GM12878 (cell line): ENCODE measurements at regions not wholly inside any gene's neighbourhood (a gene's known extent, or its start where the extent isn't known, plus 50 kb on each side); places are given as distances from the start of the nearest gene placed in this dataset.

Experiments used
- ATAC-seq: fragments of 200-7000 bp; cut with Tn5 transposase; 3 replicates; pipeline ENCODE4 v1.9.1; 2020; ENCODE audit warnings: mild to moderate bottlenecking, moderate library complexity
- BruUV-seq: library from RNA; stranded (reverse); fragments of 400-500 nt; replicated peaks from 2 replicates; lab custom pipeline; 2021; lab: Mats Ljungman, UMichigan
- CTCF ChIA-PET: fragments of 300-600 bp; sonication (Branson Sonifier 250); formaldehyde crosslinking; extraction: SDS; loops from one replicate; lab custom pipeline; 2021; ENCODE audit warnings: inconsistent platforms; lab: Yijun Ruan, JAX
- POLR2A ChIA-PET: fragments of 350-600 bp; formaldehyde crosslinking; extraction: SDS; loops from one replicate; lab custom pipeline; 2021; ENCODE audit warnings: inconsistent platforms; lab: Charles Lee
- RAD21 ChIA-PET: fragments of 300-600 bp; sonication (Branson Sonifier 250); formaldehyde crosslinking; loops from one replicate; lab custom pipeline; 2023; ENCODE audit warnings: antibody characterized with exemption; ENCODE audit not compliant: unreplicated experiment; lab: Charles Lee
- SMC1A ChIA-PET: fragments of 300-600 bp; sonication (Branson Sonifier 250); formaldehyde crosslinking; loops from one replicate; lab custom pipeline; 2023; ENCODE audit not compliant: unreplicated experiment, uncharacterized antibody; lab: Charles Lee
- DNase-seq: peaks from one replicate; pipeline ENCODE4 v3.0.0-alpha.2; 2011; ENCODE audit warnings: low read depth, low spot score
- FAIRE-seq: peaks from 3 replicates; lab custom pipeline; 2011; peaks lifted over from hg19 to GRCh38; lab: Jason Lieb, UNC
- H2AFZ ChIP-seq: 2 replicates; pipeline ENCODE4 v1.6.0; 2011; ENCODE audit warnings: low read depth, low read length, control low read depth; ENCODE audit not compliant: control insufficient read depth
- H3K27ac ChIP-seq: 2 replicates; pipeline ENCODE4 v1.5.1; 2011; ENCODE audit warnings: control low read depth; ENCODE audit not compliant: control insufficient read depth, insufficient read depth
- H3K27me3 ChIP-seq, 2 experiments: replicated peaks in 1 of 2; 2 replicates each; pipeline versions ENCODE4 v1.6.0 to v1.6.1; 2011; ENCODE audit warnings: low read length in 1 of 2; ENCODE audit not compliant: control insufficient read depth in 2 of 2, insufficient read depth in 2 of 2
- H3K36me3 ChIP-seq, 2 experiments: 2 replicates each; pipeline ENCODE4 v1.5.1; 2011; ENCODE audit warnings: low read length in 1 of 2; ENCODE audit not compliant: control insufficient read depth in 2 of 2, insufficient read depth in 2 of 2
- H3K4me1 ChIP-seq: 2 replicates; pipeline ENCODE4 v1.6.1; 2011; ENCODE audit warnings: mild to moderate bottlenecking, low read length, moderate library complexity, mixed read lengths; ENCODE audit not compliant: control insufficient read depth, insufficient read depth
- H3K4me2 ChIP-seq: 2 replicates; pipeline ENCODE4 v1.6.0; 2011; ENCODE audit warnings: control low read depth; ENCODE audit not compliant: control insufficient read depth, insufficient read depth
- H3K4me3 ChIP-seq: fragments of 200-600 bp; sonication (generic); 2 replicates; pipeline ENCODE4 v1.5.1; 2016
- H3K79me2 ChIP-seq: 2 replicates; pipeline ENCODE4 v1.6.0; 2011; ENCODE audit warnings: low read length; ENCODE audit not compliant: control insufficient read depth, insufficient read depth
- H3K9ac ChIP-seq: 2 replicates; pipeline ENCODE4 v1.8.0; 2011; ENCODE audit warnings: low read length, control low read depth, mixed read lengths; ENCODE audit not compliant: control insufficient read depth, insufficient read depth
- H3K9me3 ChIP-seq: replicated peaks from 3 replicates; pipeline ENCODE4 v1.5.1; 2011; ENCODE audit warnings: mild to moderate bottlenecking, low read length; ENCODE audit not compliant: control insufficient read depth, insufficient read depth
- H4K20me1 ChIP-seq: 2 replicates; pipeline ENCODE4 v1.6.0; 2011; ENCODE audit not compliant: control insufficient read depth, insufficient read depth
- JUND ChIP-seq: IDR thresholded peaks from 2 replicates; pipeline ENCODE4 v1.6.1; 2012; ENCODE audit warnings: low read depth, mild to moderate bottlenecking, low read length, improper control_type of control experiment, moderate library complexity
- NFYA ChIP-seq: IDR thresholded peaks from 2 replicates; pipeline ENCODE4 v1.6.1; 2011; ENCODE audit warnings: low read depth, mild to moderate bottlenecking, low read length, improper control_type of control experiment, borderline replicate concordance
- NFYB ChIP-seq: IDR thresholded peaks from 2 replicates; pipeline ENCODE4 v1.6.1; 2011; ENCODE audit warnings: low read depth, mild to moderate bottlenecking, low read length, improper control_type of control experiment, moderate library complexity; ENCODE audit not compliant: insufficient read depth
- NR2C1 ChIP-seq: fragments of 450-650 bp; IDR thresholded peaks from 2 replicates; pipeline ENCODE4 v1.6.1; 2017; ENCODE audit warnings: antibody characterized with exemption, mild to moderate bottlenecking, moderate library complexity
- NR2C2 ChIP-seq: IDR thresholded peaks from 2 replicates; pipeline ENCODE4 v1.6.1; 2011; ENCODE audit warnings: borderline replicate concordance, low read depth; ENCODE audit not compliant: control insufficient read depth, insufficient read length
- RAD21 ChIP-seq: IDR thresholded peaks from 2 replicates; pipeline ENCODE4 v1.6.1; 2011; ENCODE audit warnings: mild to moderate bottlenecking, low read depth, low read length, moderate library complexity; ENCODE audit not compliant: insufficient read depth
- SIX5 ChIP-seq: IDR thresholded peaks from 2 replicates; pipeline ENCODE4 v1.6.1; 2011; ENCODE audit warnings: mild to moderate bottlenecking, low read depth, low read length, moderate library complexity; ENCODE audit not compliant: severe bottlenecking
- STAT3 ChIP-seq: IDR thresholded peaks from 2 replicates; pipeline ENCODE4 v1.6.1; 2011; ENCODE audit warnings: low read depth, low read length, improper control_type of control experiment
- SUPT20H ChIP-seq: IDR thresholded peaks from 2 replicates; pipeline ENCODE4 v1.6.1; 2011; ENCODE audit warnings: low read depth, mild to moderate bottlenecking, low read length, moderate library complexity, borderline replicate concordance; ENCODE audit not compliant: control insufficient read depth
- TAF1 ChIP-seq: IDR thresholded peaks from 2 replicates; pipeline ENCODE4 v1.6.1; 2011; ENCODE audit warnings: mild to moderate bottlenecking, low read depth, low read length, borderline replicate concordance
- WGBS: methylation state at CpG from one replicate; pipeline ENCODE4 v1.1.6; 2016; ENCODE audit warnings: low lambda C conversion rate; ENCODE audit not compliant: insufficient replicate concordance, insufficient coverage; ENCODE audit errors: missing lambda C conversion rate; 5-methylcytosine and 5-hydroxymethylcytosine counted together
- in situ Hi-C: fragments of 300-500 bp; cut with MboI; formaldehyde crosslinking; loops from 9 replicates; pipeline ENCODE4 v1.14.3; 2018; ENCODE audit warnings: mixed read lengths
- intact Hi-C: fragments of 100-400 bp; cut with micrococcal nuclease; formaldehyde crosslinking; loops from one replicate; pipeline ENCODE4 v1.14.2; 2022; ENCODE audit not compliant: unreplicated experiment
- TF ChIP-seq, protein P1 (sequence below): fragments of 150-350 bp; IDR thresholded peaks from 2 replicates; pipeline ENCODE4 v1.6.1; 2014; ENCODE audit warnings: mild to moderate bottlenecking, low read depth, low read length
- TF ChIP-seq, protein P2 (sequence below): fragments of 450-650 bp; IDR thresholded peaks from 2 replicates; pipeline ENCODE4 v1.6.1; 2017; ENCODE audit warnings: mild to moderate bottlenecking, moderate library complexity
- TF ChIP-seq, protein P3 (sequence below): fragments of 450-650 bp; IDR thresholded peaks from 2 replicates; pipeline ENCODE4 v1.6.1; 2017; ENCODE audit warnings: borderline replicate concordance

DNA sequence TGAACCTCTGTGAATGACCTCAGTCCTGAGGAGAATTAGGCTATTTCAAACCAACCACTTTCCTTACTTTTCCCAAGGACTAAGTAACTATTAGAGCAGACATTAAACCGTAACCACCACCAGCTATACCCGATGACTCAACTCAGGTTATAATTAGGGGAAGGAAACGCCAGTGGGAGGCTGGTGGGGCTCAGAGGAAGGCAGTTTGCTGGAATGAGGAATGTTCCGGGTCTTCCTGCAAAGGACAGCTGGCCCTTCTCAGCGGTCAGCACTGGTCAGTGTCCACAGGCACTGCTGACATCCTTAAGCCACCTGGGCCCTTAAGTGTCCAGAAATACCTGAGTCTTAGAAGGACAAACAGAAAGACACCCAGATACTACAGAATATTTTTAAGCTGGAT is 515.2 kb downstream of the MAFB start:
- Histone ChIP-seq H3K4me2 (no peak overlapping the region), H3K9me3 (no peaks in the 10 kb centered on the region), H3K27ac (no peak overlapping the region), H3K27me3 (no peaks in the 10 kb centered on the region), H3K36me3 (no peaks in the 10 kb centered on the region), H3K4me1 (no peaks in the 10 kb centered on the region), H3K79me2 (no peaks in the 10 kb centered on the region), H4K20me1 (no peaks in the 10 kb centered on the region), H3K9ac (no peak overlapping the region), H2AFZ (no peak overlapping the region), H3K4me3 (no peak overlapping the region)
- ChIA-PET SMC1A (no interaction called here), RAD21 (no interaction called here), POLR2A (no interaction called here), CTCF (interaction anchor here (1.4 kb wide), 1 partner anchor 14 kb away, joined by 5 read pairs; no protein-coding TSS in a partner anchor)
- 0% methylated on average over 5 of the region's 5 CpGs for WGBS
- in situ Hi-C loops, result no loop called here
- intact Hi-C loops, result no loop called here
- no TSS peak for BruUV-seq
- FAIRE-seq (no peak), DNase-seq (no peak), ATAC-seq (no peak)
- TF ChIP-seq SUPT20H (no peak), NFYA (no peak), NR2C2 (no peak), STAT3 (no peak), SIX5 (no peak), RAD21 (no peak), NR2C1 (no peak), TAF1 (no peak), JUND (no peak), NFYB (no peak)
- TF ChIP-seq, protein P1, sequence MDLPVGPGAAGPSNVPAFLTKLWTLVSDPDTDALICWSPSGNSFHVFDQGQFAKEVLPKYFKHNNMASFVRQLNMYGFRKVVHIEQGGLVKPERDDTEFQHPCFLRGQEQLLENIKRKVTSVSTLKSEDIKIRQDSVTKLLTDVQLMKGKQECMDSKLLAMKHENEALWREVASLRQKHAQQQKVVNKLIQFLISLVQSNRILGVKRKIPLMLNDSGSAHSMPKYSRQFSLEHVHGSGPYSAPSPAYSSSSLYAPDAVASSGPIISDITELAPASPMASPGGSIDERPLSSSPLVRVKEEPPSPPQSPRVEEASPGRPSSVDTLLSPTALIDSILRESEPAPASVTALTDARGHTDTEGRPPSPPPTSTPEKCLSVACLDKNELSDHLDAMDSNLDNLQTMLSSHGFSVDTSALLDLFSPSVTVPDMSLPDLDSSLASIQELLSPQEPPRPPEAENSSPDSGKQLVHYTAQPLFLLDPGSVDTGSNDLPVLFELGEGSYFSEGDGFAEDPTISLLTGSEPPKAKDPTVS, result no peak
- TF ChIP-seq, protein P2, sequence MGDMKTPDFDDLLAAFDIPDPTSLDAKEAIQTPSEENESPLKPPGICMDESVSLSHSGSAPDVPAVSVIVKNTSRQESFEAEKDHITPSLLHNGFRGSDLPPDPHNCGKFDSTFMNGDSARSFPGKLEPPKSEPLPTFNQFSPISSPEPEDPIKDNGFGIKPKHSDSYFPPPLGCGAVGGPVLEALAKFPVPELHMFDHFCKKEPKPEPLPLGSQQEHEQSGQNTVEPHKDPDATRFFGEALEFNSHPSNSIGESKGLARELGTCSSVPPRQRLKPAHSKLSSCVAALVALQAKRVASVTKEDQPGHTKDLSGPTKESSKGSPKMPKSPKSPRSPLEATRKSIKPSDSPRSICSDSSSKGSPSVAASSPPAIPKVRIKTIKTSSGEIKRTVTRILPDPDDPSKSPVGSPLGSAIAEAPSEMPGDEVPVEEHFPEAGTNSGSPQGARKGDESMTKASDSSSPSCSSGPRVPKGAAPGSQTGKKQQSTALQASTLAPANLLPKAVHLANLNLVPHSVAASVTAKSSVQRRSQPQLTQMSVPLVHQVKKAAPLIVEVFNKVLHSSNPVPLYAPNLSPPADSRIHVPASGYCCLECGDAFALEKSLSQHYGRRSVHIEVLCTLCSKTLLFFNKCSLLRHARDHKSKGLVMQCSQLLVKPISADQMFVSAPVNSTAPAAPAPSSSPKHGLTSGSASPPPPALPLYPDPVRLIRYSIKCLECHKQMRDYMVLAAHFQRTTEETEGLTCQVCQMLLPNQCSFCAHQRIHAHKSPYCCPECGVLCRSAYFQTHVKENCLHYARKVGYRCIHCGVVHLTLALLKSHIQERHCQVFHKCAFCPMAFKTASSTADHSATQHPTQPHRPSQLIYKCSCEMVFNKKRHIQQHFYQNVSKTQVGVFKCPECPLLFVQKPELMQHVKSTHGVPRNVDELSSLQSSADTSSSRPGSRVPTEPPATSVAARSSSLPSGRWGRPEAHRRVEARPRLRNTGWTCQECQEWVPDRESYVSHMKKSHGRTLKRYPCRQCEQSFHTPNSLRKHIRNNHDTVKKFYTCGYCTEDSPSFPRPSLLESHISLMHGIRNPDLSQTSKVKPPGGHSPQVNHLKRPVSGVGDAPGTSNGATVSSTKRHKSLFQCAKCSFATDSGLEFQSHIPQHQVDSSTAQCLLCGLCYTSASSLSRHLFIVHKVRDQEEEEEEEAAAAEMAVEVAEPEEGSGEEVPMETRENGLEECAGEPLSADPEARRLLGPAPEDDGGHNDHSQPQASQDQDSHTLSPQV, result no peak
- TF ChIP-seq, protein P3, sequence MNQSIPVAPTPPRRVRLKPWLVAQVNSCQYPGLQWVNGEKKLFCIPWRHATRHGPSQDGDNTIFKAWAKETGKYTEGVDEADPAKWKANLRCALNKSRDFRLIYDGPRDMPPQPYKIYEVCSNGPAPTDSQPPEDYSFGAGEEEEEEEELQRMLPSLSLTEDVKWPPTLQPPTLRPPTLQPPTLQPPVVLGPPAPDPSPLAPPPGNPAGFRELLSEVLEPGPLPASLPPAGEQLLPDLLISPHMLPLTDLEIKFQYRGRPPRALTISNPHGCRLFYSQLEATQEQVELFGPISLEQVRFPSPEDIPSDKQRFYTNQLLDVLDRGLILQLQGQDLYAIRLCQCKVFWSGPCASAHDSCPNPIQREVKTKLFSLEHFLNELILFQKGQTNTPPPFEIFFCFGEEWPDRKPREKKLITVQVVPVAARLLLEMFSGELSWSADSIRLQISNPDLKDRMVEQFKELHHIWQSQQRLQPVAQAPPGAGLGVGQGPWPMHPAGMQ, result no peak
